GM19438 (cell line): ENCODE measurements at regions not wholly inside any gene's neighbourhood (a gene's known extent, or its start where the extent isn't known, plus 50 kb on each side); places are given as distances from the start of the nearest gene placed in this dataset.
"Not testable (repeated sequence)": the region's sequence is repeated elsewhere in the genome, so short reads cannot be mapped to it uniquely, and the experiment has no call there.

Experiments used
- ATAC-seq: cut with Tn5 transposase; IDR thresholded peaks from one replicate; pipeline ENCODE4 v1.9.1; 2021; ENCODE audit warnings: low read depth; ENCODE audit not compliant: unreplicated experiment

GRCh38 chr5:152058267-152058666 lies 133.6 kb upstream of the GLRA1 start:
- no peak for ATAC-seq

DNA sequence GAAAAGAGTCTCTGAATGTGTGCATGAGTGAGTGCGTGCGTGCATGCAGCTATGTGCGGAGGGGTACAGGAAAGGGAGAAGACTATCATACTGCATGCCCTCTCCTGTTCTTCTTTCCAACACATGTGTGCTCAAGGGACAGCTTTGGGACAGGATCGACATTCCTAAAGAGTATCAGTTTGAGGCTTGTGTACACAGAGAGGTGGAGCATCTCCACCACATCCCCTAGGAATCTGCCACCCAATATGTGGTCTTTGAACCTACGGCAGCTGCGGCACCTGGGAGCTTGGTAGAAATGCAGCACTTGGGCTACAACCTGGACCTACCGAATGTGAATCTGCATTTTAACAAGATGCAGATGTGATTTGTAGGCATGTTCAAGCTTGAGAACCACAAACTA lies 132.3 kb upstream of the GLRA1 start:
- ATAC-seq = no peak

GRCh38 chr5:152052470-152052869 lies 127.8 kb upstream of the GLRA1 start:
- no peak for ATAC-seq

DNA sequence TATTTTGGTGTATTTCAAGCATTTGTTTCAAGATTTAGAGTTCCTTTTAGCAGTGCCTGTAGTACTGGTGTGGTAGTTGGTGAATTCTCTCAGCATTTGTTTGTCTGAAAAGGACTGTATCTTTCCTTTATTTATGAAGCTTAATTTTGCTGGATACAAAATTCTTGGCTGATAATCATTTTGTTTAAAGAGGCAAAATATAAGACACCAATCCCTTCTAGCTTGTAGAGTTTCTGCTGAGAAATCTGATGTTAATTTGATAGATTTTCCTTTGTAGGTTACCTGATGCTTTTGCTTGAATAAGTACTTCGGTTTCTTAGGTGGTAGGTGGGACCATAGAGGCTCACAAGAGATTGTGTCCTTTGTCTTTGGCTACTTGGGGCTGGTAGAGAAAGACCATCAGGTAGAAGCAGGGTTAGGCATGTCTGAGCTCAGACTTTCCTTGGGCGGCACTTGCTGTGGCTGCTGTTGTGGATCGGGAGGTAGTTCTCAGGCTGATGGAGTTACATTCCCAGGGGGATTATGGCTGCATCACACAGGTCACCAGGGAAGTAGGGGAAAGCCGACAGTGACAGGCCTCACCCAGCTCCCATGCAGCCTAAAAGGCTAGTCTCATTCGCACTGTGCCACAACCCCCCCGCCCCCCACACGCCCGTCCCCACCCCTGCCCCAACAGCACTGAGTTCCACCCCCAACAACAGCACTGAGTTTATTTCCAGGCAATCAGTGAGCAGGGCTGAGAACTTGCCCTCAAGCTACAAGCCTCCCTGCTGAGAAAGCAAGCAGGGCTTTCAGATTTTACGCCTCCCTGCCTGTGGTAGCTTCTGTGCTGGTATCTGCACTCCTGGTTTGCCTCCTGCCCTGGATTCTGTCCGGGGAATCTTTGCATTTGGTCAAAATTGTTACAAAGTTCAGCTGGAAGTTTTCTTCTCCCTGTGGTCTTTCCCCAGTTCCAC lies 127.1 kb upstream of the GLRA1 start:
- ATAC-seq = no peak

GRCh38 chr5:152046361-152046760 lies 121.7 kb upstream of the GLRA1 start:
- no peak for ATAC-seq

- not testable (repeated sequence) for ATAC-seq
Measured at GRCh38 chr5:152038856-152039255, 114.2 kb upstream of the GLRA1 start.

DNA sequence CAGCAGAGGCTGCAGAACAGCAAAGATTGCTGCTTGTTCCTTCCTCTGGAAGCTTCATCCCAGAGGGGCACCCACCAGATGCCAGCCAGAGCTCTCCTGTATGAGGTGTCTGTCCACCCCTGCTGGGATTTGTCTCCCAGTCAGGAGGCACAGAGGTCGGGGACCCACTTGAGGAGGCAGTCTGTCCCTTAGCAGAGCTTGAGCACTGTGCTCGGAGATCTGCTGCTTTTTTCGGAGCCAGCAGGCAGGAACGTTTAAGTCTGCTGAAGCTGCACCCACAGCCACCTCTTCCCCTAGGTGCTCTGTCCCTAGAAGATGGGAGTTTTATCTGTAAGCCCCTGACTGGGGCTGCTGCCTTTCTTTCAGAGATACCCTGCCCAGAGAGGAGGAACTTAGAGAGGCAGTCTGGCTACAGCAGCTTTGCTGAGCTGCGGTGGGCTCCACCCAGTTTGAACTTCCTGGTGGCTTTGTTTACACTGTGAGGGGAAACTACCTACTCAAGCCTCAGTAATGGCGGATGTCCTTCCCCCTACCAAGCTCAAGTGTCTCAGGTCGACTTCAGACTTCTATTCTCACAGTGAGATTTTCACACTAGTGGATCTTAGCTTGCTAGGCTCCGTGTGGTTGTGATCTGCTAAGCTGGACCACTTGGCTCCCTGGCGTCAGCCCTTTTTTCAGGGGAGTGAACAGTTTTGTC lies 101.8 kb upstream of the GLRA1 start:
- not testable (repeated sequence) for ATAC-seq

DNA sequence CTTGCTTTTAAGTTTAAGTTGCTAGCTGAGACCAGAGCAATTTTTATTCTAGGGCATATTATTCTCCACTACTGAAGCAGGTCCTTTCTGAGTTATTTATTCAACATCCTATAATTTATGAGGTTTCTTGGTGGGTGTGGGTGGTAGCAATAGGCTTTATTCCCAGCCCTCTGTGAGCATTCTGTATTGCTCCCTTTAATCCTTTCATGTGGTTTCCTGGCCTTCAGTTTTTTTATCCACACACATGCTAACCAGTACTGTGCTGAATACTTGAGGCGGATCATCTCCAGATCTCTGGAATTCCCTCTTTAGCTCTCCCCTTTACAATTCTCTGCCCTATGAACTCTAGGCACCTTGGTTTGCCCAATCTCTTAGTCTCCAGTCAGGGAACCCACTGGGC lies 91.8 kb upstream of the GLRA1 start:
- no peak for ATAC-seq

- no peak for ATAC-seq
Measured at GRCh38 chr5:152007653-152008335, 83.1 kb upstream of the GLRA1 start.

GRCh38 chr5:152004095-152004494 lies 79.4 kb upstream of the GLRA1 start:
- no peak for ATAC-seq
